A549 (cell line): ENCODE measurements at regions not wholly inside any gene's neighbourhood (a gene's known extent, or its start where the extent isn't known, plus 50 kb on each side); places are given as distances from the start of the nearest gene placed in this dataset.

Experiments used
- CTCF ChIP-seq: fragments of >200 bp; sonication (Bioruptor Twin); formaldehyde crosslinking; IDR thresholded peaks from 3 replicates; pipeline ENCODE4 v1.5.1; 2016
- EP300 ChIP-seq, 2 experiments: fragments of >200 bp; sonication (Bioruptor Twin); formaldehyde crosslinking; IDR thresholded peaks; 2 replicates in 1 of 2; 3 replicates in 1 of 2; pipeline ENCODE4 v1.6.1; 2016 to 2017
- HOXA7 ChIP-seq: fragments of 250-450 bp; sonication (Bioruptor Pico); IDR thresholded peaks from 2 replicates; pipeline ENCODE4 v1.5.0; 2020; ENCODE audit warnings: mild to moderate bottlenecking, moderate library complexity
- JUNB ChIP-seq: fragments of >200 bp; sonication (Bioruptor Twin); formaldehyde crosslinking; IDR thresholded peaks from 2 replicates; pipeline ENCODE4 v1.6.1; 2016
- MAX ChIP-seq: IDR thresholded peaks from 2 replicates; pipeline ENCODE4 v1.6.1; 2012
- PHF8 ChIP-seq: fragments of 200-600 bp; sonication (generic); IDR thresholded peaks from 2 replicates; pipeline ENCODE4 v1.6.1; 2016; ENCODE audit warnings: low read depth, mild to moderate bottlenecking, antibody characterized with exemption, moderate library complexity, borderline replicate concordance
- RAD21 ChIP-seq, 2 experiments: fragments of >200 bp in 1 of 2; sonication (Bioruptor Twin) in 1 of 2; formaldehyde crosslinking in 1 of 2; IDR thresholded peaks in 1 of 2; conservative IDR thresholded peaks in 1 of 2; 2 replicates in 1 of 2; 3 replicates in 1 of 2; pipeline ENCODE4 v1.6.1; 2012 to 2018; ENCODE audit warnings: inconsistent platforms in 1 of 2
- RCOR1 ChIP-seq: fragments of 150-350 bp; IDR thresholded peaks from 2 replicates; pipeline ENCODE4 v1.6.1; 2014; ENCODE audit warnings: antibody characterized with exemption, low read length, low read depth
- SMC3 ChIP-seq: fragments of >200 bp; sonication (Bioruptor Twin); formaldehyde crosslinking; IDR thresholded peaks from 3 replicates; pipeline ENCODE4 v1.6.1; 2018; ENCODE audit warnings: inconsistent platforms

GRCh38 chr19:14305706-14306105, 75.5 kb upstream of the ADGRE5 start:
- TF ChIP-seq SMC3 (no peak), CTCF (no peak), RCOR1 (no peak), EP300 (IDR thresholded peaks at IDR 0.05) (no peak), PHF8 (no peak), MAX (no peak), RAD21 (conservative IDR thresholded peaks at IDR 0.05 in 1 of 2, IDR thresholded peaks at IDR 0.05 in 1 of 2) (no peak), JUNB (no peak), HOXA7 (no peak)
